ENCODE measurements at regions not wholly inside any gene's neighbourhood (a gene's known extent, or its start where the extent isn't known, plus 50 kb on each side); places are given as distances from the start of the nearest gene placed in this dataset.

DNA sequence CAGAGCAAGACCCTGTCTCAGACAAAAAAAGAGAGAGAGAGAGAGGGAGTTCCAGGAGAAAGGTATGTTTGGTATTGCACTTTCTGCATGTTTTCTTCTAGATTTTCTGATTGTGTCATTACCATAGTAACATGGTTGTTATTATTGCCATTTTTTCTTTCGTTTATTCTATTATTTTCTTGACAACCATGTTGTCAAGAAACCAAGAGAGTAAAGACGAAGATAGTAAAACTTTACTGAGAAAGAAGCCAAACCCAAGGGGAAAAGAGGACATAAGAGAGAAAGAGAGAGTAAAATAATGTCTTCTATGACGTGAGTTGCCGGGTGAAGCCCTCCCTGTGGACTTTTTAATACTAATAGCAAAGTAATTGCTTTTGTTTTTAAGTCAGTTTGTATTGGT, 1186.0 kb upstream of the SEL1L start:
- 34 to 46% methylated on average over 4 of the region's 4 CpGs for WGBS, 2 donors (ENCODE audit: low coverage in 1 of 2)
- Histone ChIP-seq H3K4me1 (no peaks in the 10 kb centered on the region), H3K9me3 (no peaks in the 10 kb centered on the region), H3K36me3 (no peaks in the 10 kb centered on the region), H3K4me3 (no peak overlapping the region), H3K27ac (no peak overlapping the region), H3K27me3 (no peaks in the 10 kb centered on the region)
- intact Hi-C loops (cut with DNase I; ENCODE audit: low total_unique reads) (no loop called here), in situ Hi-C loops (cut with MboI; ENCODE audit: low pct_ligation_motif_present in 1 of 4, low pct_unique_long_range_greater_than_20kb in 1 of 4, low sequenced_read_pairs in 3 of 4) (no loop called here)
- TF ChIP-seq POLR2A (IDR thresholded peaks at IDR 0.05), result no peak
- TF ChIP-seq, protein P1, sequence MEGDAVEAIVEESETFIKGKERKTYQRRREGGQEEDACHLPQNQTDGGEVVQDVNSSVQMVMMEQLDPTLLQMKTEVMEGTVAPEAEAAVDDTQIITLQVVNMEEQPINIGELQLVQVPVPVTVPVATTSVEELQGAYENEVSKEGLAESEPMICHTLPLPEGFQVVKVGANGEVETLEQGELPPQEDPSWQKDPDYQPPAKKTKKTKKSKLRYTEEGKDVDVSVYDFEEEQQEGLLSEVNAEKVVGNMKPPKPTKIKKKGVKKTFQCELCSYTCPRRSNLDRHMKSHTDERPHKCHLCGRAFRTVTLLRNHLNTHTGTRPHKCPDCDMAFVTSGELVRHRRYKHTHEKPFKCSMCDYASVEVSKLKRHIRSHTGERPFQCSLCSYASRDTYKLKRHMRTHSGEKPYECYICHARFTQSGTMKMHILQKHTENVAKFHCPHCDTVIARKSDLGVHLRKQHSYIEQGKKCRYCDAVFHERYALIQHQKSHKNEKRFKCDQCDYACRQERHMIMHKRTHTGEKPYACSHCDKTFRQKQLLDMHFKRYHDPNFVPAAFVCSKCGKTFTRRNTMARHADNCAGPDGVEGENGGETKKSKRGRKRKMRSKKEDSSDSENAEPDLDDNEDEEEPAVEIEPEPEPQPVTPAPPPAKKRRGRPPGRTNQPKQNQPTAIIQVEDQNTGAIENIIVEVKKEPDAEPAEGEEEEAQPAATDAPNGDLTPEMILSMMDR (IDR thresholded peaks at IDR 0.05), result no peak
- no peak for TF ChIP-seq POLR2AphosphoS5 (IDR thresholded peaks at IDR 0.05)
- no peak for TF ChIP-seq EP300 (IDR thresholded peaks at IDR 0.05; ENCODE audit: low read depth)
- no peak for DNase-seq

DNA sequence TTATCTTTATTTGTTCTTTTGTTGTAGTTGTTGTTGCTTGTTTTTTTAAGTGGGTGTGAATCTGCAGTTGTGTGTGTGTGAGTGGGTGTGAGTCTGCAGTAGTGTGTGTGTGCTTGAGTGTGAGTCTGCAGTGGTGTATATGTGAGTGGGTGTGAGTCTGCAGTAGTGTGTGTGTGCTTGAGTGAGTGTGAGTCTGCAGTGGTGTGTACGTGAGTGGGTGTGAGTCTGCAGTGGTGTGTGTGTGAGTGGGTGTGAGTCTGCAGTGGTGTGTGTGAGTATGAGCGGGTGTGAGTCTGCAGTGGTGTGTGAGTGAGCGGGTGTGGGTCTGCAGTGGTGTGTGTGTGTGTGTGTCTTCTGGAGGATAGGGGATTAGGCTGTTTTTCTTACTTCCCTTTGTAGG, 1186.8 kb upstream of the SEL1L start:
- intact Hi-C loops (cut with DNase I; ENCODE audit: low total_unique reads), result no loop called here
- no peak for DNase-seq
- in situ Hi-C loops (cut with MboI; ENCODE audit: low pct_ligation_motif_present in 1 of 4, low pct_unique_long_range_greater_than_20kb in 1 of 4, low sequenced_read_pairs in 3 of 4), result no loop called here
- Histone ChIP-seq H3K9me3 (no peaks in the 10 kb centered on the region), H3K4me1 (no peaks in the 10 kb centered on the region), H3K4me3 (no peak overlapping the region), H3K27me3 (no peaks in the 10 kb centered on the region), H3K36me3 (no peaks in the 10 kb centered on the region), H3K27ac (no peak overlapping the region)
- 85% methylated on average over 3 of the region's 3 CpGs; no CpG with 5 or more reads in 1 of the 2 donors for WGBS, 2 donors (ENCODE audit: low coverage in 1 of 2)
- no peak for TF ChIP-seq POLR2AphosphoS5 (IDR thresholded peaks at IDR 0.05)
- TF ChIP-seq, protein P1 (IDR thresholded peaks at IDR 0.05), result no peak
- no peak for TF ChIP-seq EP300 (IDR thresholded peaks at IDR 0.05; ENCODE audit: low read depth)
- no peak for TF ChIP-seq POLR2A (IDR thresholded peaks at IDR 0.05)

DNA sequence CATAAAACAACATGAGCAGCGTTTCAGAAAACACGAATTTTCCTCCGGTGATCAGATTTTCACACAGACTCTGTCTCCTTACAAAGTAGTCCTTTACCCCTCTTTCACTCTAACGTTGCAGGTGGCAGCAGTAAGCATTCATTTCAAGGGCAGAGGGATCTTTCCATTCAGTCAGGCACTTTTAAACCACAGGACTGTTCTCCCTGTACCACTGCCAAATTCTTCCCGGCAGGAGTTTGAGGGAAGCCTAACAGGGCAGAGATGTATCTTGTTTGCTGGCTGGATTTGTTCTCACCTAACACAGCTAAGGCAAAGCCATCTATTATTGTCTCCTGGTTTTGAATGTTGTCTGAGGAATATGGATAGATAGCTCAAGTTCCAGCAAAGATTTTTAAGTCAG, 1187.3 kb upstream of the SEL1L start:
- no peak for DNase-seq
- Histone ChIP-seq H3K4me1 (no peaks in the 10 kb centered on the region), H3K4me3 (no peak overlapping the region), H3K27ac (no peak overlapping the region), H3K9me3 (no peaks in the 10 kb centered on the region), H3K27me3 (no peaks in the 10 kb centered on the region), H3K36me3 (no peaks in the 10 kb centered on the region)
- 57 to 80% methylated on average over 3 to 5 of the region's 5 CpGs for WGBS, 2 donors (ENCODE audit: low coverage in 1 of 2)
- no peak for TF ChIP-seq POLR2A (IDR thresholded peaks at IDR 0.05)
- no peak for TF ChIP-seq EP300 (IDR thresholded peaks at IDR 0.05; ENCODE audit: low read depth)
- TF ChIP-seq, protein P1 (IDR thresholded peaks at IDR 0.05), result no peak
- intact Hi-C loops (cut with DNase I; ENCODE audit: low total_unique reads) (no loop called here), in situ Hi-C loops (cut with MboI; ENCODE audit: low pct_ligation_motif_present in 1 of 4, low pct_unique_long_range_greater_than_20kb in 1 of 4, low sequenced_read_pairs in 3 of 4) (no loop called here)

DNA sequence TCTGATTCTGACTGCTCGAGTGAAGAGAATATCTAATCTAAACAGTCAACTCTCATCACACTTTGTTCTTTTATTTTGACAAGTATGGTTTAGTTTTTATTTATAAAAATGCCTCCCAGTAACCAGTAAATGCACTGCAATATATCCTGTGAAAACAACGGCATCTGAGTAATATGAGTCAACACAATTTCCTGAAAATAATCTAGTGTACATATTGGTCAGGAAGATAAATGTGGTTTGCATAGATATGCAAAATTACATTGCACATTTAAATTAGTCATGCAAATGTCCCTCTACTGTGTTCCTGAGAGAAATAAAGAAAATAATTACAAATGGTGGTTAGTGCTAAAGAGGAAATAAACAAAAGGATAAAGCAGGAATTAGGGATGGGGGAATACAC, 1190.7 kb upstream of the SEL1L start:
- H3K4me3 ChIP-seq, result no peak overlapping the region
- TF ChIP-seq, protein P1 (IDR thresholded peaks at IDR 0.05), result no peak
- TF ChIP-seq POLR2A (IDR thresholded peaks at IDR 0.05) (no peak), POLR2AphosphoS5 (IDR thresholded peaks at IDR 0.05) (no peak), EP300 (IDR thresholded peaks at IDR 0.05; ENCODE audit: low read depth) (no peak)
- in situ Hi-C loops (cut with MboI; ENCODE audit: low pct_ligation_motif_present in 1 of 4, low pct_unique_long_range_greater_than_20kb in 1 of 4, low sequenced_read_pairs in 3 of 4), result no loop called here
- H3K4me1 ChIP-seq, result no peaks in the 10 kb centered on the region
- no peak overlapping the region for H3K27ac ChIP-seq
- intact Hi-C loops (cut with DNase I; ENCODE audit: low total_unique reads), result no loop called here
- no peak for DNase-seq
- H3K9me3 ChIP-seq, result no peaks in the 10 kb centered on the region
- H3K36me3 ChIP-seq, result no peaks in the 10 kb centered on the region
- 21 to 37% methylated on average over 2 of the region's 2 CpGs for WGBS, 2 donors (ENCODE audit: low coverage in 1 of 2)
- H3K27me3 ChIP-seq, result no peaks in the 10 kb centered on the region

Measured in transverse colon (tissue), 4 donors.